ENCODE measurements at regions not wholly inside any gene's neighbourhood (a gene's known extent, or its start where the extent isn't known, plus 50 kb on each side); places are given as distances from the start of the nearest gene placed in this dataset.

- no peak for TF ChIP-seq CTCF (IDR thresholded peaks at IDR 0.05)
- no peak for TF ChIP-seq POLR2A (IDR thresholded peaks at IDR 0.05)
Observed at GRCh38 chr12:30448038-30448437, 247.6 kb downstream of the IPO8 start.

Measured in testis (tissue), 2 donors.